Neural cell (in vitro differentiated cells): ENCODE measurements at regions not wholly inside any gene's neighbourhood (a gene's known extent, or its start where the extent isn't known, plus 50 kb on each side); places are given as distances from the start of the nearest gene placed in this dataset.

Source experiments
- H2AFZ ChIP-seq: fragments of 200-600, 300-800 bp; sonication (generic), shearing (Covaris generic); 2 replicates; pipeline ENCODE4 v1.6.0; 2014; ENCODE audit warnings: low read depth, mild to moderate bottlenecking, antibody characterized with exemption, low read length, moderate library complexity
- H3F3A ChIP-seq: fragments of 200-600 bp; shearing (Covaris generic); 2 replicates; pipeline ENCODE4 v1.6.1; 2016; ENCODE audit warnings: mild to moderate bottlenecking, moderate library complexity, mixed read lengths, antibody characterized with exemption, low read length; ENCODE audit not compliant: insufficient read depth, poor library complexity, severe bottlenecking
- H3K27ac ChIP-seq: fragments of 200-600, 300-800 bp; sonication (generic), shearing (Covaris generic); 2 replicates; pipeline ENCODE4 v1.5.1; 2014; ENCODE audit warnings: mild to moderate bottlenecking, low read length, moderate library complexity
- H3K27me3 ChIP-seq: fragments of 300-800, 200-600 bp; sonication (generic), shearing (Covaris generic); 2 replicates; pipeline ENCODE4 v1.6.0; 2014; ENCODE audit warnings: mild to moderate bottlenecking, low read depth, low read length, moderate library complexity; ENCODE audit not compliant: insufficient read depth
- H3K36me3 ChIP-seq: fragments of 300-800, 200-600 bp; sonication (generic), shearing (Covaris generic); 2 replicates; pipeline ENCODE4 v1.5.1; 2014; ENCODE audit warnings: mild to moderate bottlenecking, antibody characterized with exemption, low read length, moderate library complexity; ENCODE audit not compliant: insufficient read depth
- H3K4me2 ChIP-seq: fragments of 300-800, 200-600 bp; sonication (generic), shearing (Covaris generic); 2 replicates; pipeline ENCODE4 v1.6.0; 2014; ENCODE audit warnings: mild to moderate bottlenecking, low read length
- H3K4me3 ChIP-seq: fragments of 300-800, 200-600 bp; sonication (generic), shearing (Covaris generic); 2 replicates; pipeline ENCODE4 v1.5.1; 2014; ENCODE audit warnings: mild to moderate bottlenecking, low read length, moderate library complexity
- H3K79me2 ChIP-seq: fragments of 200-600 bp; shearing (Covaris generic); replicated peaks from 2 replicates; pipeline ENCODE4 v1.6.0; 2014; ENCODE audit warnings: mild to moderate bottlenecking, low read length, moderate library complexity; ENCODE audit not compliant: insufficient read depth
- H3K9ac ChIP-seq: fragments of 300-800, 200-600 bp; sonication (generic), shearing (Covaris generic); 2 replicates; pipeline ENCODE4 v1.6.1; 2016; ENCODE audit warnings: mild to moderate bottlenecking, low read length, mixed read lengths
- H3K9me2 ChIP-seq: fragments of 200-600 bp; shearing (Covaris generic); 2 replicates; pipeline ENCODE4 v1.6.1; 2016; ENCODE audit warnings: mild to moderate bottlenecking, low read length, mixed read lengths; ENCODE audit not compliant: insufficient read depth
- H3K9me3 ChIP-seq: fragments of 200-600, 300-800 bp; sonication (generic), shearing (Covaris generic); 2 replicates; pipeline ENCODE4 v1.6.1; 2016; ENCODE audit warnings: mild to moderate bottlenecking, mixed run types, low read length, moderate library complexity, mixed read lengths
- H4K20me1 ChIP-seq: fragments of 200-600 bp; shearing (Covaris generic); 2 replicates; pipeline ENCODE4 v1.6.1; 2016; ENCODE audit warnings: mild to moderate bottlenecking, mixed run types; ENCODE audit not compliant: insufficient read depth
- EP300 ChIP-seq: fragments of 450-650 bp; conservative IDR thresholded peaks from 2 replicates; pipeline ENCODE4 v1.6.1; 2014; ENCODE audit warnings: antibody characterized with exemption, mild to moderate bottlenecking, moderate library complexity; ENCODE audit not compliant: poor library complexity, severe bottlenecking
- EZH2 ChIP-seq: fragments of 200-600, 300-800 bp; shearing (Covaris generic), sonication (generic); IDR thresholded peaks from 2 replicates; pipeline ENCODE4 v1.6.1; 2014; ENCODE audit warnings: antibody characterized with exemption, low read length, borderline replicate concordance, mild to moderate bottlenecking; ENCODE audit not compliant: insufficient read depth, poor library complexity, severe bottlenecking
- MXI1 ChIP-seq: fragments of 450-650 bp; conservative IDR thresholded peaks from 2 replicates; pipeline ENCODE4 v1.6.1; 2014; ENCODE audit warnings: antibody characterized with exemption, mild to moderate bottlenecking; ENCODE audit not compliant: poor library complexity, severe bottlenecking
- POLR2AphosphoS5 ChIP-seq: IDR thresholded peaks from 2 replicates; pipeline ENCODE4 v1.6.1; 2012
- RAD21 ChIP-seq: fragments of 450-650 bp; conservative IDR thresholded peaks from 2 replicates; pipeline ENCODE4 v1.6.1; 2014; ENCODE audit warnings: antibody characterized with exemption, mild to moderate bottlenecking, moderate library complexity
- SMC3 ChIP-seq: fragments of 450-650 bp; conservative IDR thresholded peaks from 2 replicates; pipeline ENCODE4 v1.6.1; 2014; ENCODE audit warnings: antibody characterized with exemption, mild to moderate bottlenecking, moderate library complexity; ENCODE audit not compliant: poor library complexity
- TAF1 ChIP-seq: IDR thresholded peaks from 2 replicates; pipeline ENCODE4 v1.6.1; 2012; ENCODE audit warnings: low read depth
- TF ChIP-seq, protein P1 (sequence below): IDR thresholded peaks from 2 replicates; pipeline ENCODE4 v1.6.1; 2012; ENCODE audit warnings: borderline replicate concordance
- TF ChIP-seq, protein P2 (sequence below): fragments of 450-650 bp; IDR thresholded peaks from 2 replicates; pipeline ENCODE4 v1.5.1; 2014; ENCODE audit warnings: antibody characterized with exemption, mild to moderate bottlenecking, moderate library complexity; ENCODE audit not compliant: poor library complexity, severe bottlenecking

DNA sequence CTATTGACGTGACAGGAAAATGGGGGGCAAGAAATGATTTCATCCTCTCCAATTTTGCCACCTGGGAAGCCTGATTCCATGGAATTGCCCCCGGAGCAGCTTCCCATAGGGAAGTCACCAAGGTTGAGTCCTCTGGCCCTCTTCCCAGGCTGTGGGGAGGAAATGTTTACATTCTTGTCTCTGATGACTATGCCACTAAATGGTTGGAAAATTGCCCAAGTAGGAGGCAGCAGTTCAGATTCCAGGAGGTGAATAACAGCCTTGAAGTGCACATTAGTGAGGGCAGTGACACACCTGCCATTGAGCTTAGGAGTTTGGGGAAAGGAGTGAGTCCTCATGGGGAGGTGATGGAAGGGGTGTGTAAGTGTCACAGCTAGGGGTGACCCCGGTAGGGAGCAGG lies 449.2 kb upstream of the DCC start (continued):
- TF ChIP-seq SMC3 = no peak

DNA sequence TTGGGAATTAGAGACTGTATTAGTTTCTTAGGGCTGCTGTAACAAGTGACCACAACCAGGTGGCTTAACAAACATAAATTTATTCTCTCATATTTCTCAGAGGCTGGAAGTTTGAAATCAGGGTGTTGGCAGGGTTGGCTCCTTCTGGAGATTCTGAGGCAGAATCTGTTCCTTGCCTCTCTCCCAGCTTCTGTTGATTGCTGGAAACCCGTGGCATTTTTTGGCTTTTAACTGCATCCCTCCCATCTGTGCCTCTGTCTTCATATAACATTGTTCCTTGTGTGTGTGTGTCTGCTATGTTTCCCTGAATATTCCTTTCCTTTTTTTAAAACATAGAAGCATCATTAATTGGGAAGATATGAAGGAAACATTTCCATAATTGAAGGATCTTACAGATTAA lies 448.1 kb upstream of the DCC start:
- Histone ChIP-seq H3K27ac (no peak overlapping the region), H3K36me3 (no peaks in the 10 kb centered on the region), H3K9ac (no peak overlapping the region), H3K27me3 (no peaks in the 10 kb centered on the region), H3K9me2 (no peaks in the 10 kb centered on the region), H4K20me1 (no peaks in the 10 kb centered on the region), H3K79me2 (no peaks in the 10 kb centered on the region), H3F3A (no peaks in the 10 kb centered on the region), H3K9me3 (no peaks in the 10 kb centered on the region), H3K4me3 (no peak overlapping the region), H2AFZ (no peak overlapping the region), H3K4me2 (no peak overlapping the region)
- TF ChIP-seq EZH2 (no peak), RAD21 (no peak), SMC3 (no peak), EP300 (no peak), POLR2AphosphoS5 (no peak), MXI1 (no peak), TAF1 (no peak)
- TF ChIP-seq, protein P1, sequence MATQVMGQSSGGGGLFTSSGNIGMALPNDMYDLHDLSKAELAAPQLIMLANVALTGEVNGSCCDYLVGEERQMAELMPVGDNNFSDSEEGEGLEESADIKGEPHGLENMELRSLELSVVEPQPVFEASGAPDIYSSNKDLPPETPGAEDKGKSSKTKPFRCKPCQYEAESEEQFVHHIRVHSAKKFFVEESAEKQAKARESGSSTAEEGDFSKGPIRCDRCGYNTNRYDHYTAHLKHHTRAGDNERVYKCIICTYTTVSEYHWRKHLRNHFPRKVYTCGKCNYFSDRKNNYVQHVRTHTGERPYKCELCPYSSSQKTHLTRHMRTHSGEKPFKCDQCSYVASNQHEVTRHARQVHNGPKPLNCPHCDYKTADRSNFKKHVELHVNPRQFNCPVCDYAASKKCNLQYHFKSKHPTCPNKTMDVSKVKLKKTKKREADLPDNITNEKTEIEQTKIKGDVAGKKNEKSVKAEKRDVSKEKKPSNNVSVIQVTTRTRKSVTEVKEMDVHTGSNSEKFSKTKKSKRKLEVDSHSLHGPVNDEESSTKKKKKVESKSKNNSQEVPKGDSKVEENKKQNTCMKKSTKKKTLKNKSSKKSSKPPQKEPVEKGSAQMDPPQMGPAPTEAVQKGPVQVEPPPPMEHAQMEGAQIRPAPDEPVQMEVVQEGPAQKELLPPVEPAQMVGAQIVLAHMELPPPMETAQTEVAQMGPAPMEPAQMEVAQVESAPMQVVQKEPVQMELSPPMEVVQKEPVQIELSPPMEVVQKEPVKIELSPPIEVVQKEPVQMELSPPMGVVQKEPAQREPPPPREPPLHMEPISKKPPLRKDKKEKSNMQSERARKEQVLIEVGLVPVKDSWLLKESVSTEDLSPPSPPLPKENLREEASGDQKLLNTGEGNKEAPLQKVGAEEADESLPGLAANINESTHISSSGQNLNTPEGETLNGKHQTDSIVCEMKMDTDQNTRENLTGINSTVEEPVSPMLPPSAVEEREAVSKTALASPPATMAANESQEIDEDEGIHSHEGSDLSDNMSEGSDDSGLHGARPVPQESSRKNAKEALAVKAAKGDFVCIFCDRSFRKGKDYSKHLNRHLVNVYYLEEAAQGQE = no peak
- TF ChIP-seq, protein P2, sequence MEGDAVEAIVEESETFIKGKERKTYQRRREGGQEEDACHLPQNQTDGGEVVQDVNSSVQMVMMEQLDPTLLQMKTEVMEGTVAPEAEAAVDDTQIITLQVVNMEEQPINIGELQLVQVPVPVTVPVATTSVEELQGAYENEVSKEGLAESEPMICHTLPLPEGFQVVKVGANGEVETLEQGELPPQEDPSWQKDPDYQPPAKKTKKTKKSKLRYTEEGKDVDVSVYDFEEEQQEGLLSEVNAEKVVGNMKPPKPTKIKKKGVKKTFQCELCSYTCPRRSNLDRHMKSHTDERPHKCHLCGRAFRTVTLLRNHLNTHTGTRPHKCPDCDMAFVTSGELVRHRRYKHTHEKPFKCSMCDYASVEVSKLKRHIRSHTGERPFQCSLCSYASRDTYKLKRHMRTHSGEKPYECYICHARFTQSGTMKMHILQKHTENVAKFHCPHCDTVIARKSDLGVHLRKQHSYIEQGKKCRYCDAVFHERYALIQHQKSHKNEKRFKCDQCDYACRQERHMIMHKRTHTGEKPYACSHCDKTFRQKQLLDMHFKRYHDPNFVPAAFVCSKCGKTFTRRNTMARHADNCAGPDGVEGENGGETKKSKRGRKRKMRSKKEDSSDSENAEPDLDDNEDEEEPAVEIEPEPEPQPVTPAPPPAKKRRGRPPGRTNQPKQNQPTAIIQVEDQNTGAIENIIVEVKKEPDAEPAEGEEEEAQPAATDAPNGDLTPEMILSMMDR = no peak

DNA sequence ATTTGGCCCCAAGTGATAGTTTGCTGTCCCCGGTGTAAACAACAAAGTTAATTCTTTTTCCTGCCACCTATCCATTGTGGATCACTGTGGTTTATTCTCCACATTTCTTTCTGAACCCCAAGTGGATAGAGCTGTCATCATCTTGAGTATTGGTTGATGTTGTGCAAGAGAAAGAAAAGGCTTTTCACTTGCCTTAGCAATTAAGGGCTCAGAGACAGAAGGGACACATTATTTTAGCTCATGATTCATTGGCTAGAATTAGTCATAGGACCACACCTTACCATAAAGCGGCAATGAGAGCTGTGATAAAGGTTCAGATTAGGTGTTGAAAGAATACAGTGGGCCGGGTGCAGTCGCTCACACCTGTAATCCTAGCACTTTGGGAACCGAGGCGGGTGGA lies 442.1 kb upstream of the DCC start:
- no peaks in the 10 kb centered on the region for H3K36me3 ChIP-seq
- no peak overlapping the region for H2AFZ ChIP-seq
- no peak overlapping the region for H3K27ac ChIP-seq
- no peak overlapping the region for H3K4me2 ChIP-seq
- no peaks in the 10 kb centered on the region for H4K20me1 ChIP-seq
- no peak overlapping the region for H3K4me3 ChIP-seq
- H3K9ac ChIP-seq = no peak overlapping the region
- H3K27me3 ChIP-seq = no peaks in the 10 kb centered on the region
- no peaks in the 10 kb centered on the region for H3F3A ChIP-seq
- H3K9me3 ChIP-seq = no peaks in the 10 kb centered on the region
- no peaks in the 10 kb centered on the region for H3K79me2 ChIP-seq
- TF ChIP-seq EZH2 (no peak), RAD21 (no peak), TAF1 (no peak), SMC3 (no peak), EP300 (no peak)
- TF ChIP-seq, protein P2 = no peak
- TF ChIP-seq, protein P1 = no peak
- H3K9me2 ChIP-seq = no peaks in the 10 kb centered on the region
